CD4-positive, alpha-beta memory T cell (primary cell): ENCODE measurements at regions not wholly inside any gene's neighbourhood (a gene's known extent, or its start where the extent isn't known, plus 50 kb on each side); places are given as distances from the start of the nearest gene placed in this dataset.

ENCODE experiments used
- CTCF ChIA-PET: fragments of 350-600 bp; sonication (Branson Sonifier 250); formaldehyde crosslinking; loops from one replicate; lab custom pipeline; 2021; ENCODE audit warnings: inconsistent platforms; ENCODE audit not compliant: partially characterized antibody; lab: Charles Lee
- POLR2A ChIA-PET: fragments of 350-600 bp; sonication (Branson Sonifier 250); formaldehyde crosslinking; loops from one replicate; lab custom pipeline; 2021; ENCODE audit not compliant: partially characterized antibody; lab: Charles Lee
- DNase-seq, 5 donors: peaks; one replicate each; pipeline versions ENCODE4 v3.0.0 to v3.0.0-alpha.2; 2020 to 2022; ENCODE audit warnings: mixed read lengths in 1 of 5
- H3K27ac ChIP-seq: one replicate; pipeline ENCODE4 v1.7.0; 2013; ENCODE audit warnings: low read depth, low read length
- H3K27me3 ChIP-seq: 2 replicates; pipeline ENCODE4 v1.7.0; 2013; ENCODE audit warnings: mild to moderate bottlenecking, low read length, moderate library complexity; ENCODE audit not compliant: insufficient read depth
- H3K36me3 ChIP-seq: 2 replicates; pipeline ENCODE4 v1.7.0; 2013; ENCODE audit warnings: mild to moderate bottlenecking, low read length, moderate library complexity; ENCODE audit not compliant: insufficient read depth
- H3K4me1 ChIP-seq: 2 replicates; pipeline ENCODE4 v1.7.0; 2013; ENCODE audit warnings: mild to moderate bottlenecking, low read length, moderate library complexity; ENCODE audit not compliant: insufficient read depth
- H3K4me3 ChIP-seq, 2 donors: one replicate each; pipeline ENCODE4 v1.7.0; 2013; ENCODE audit warnings: low read length in 2 of 2, mild to moderate bottlenecking in 1 of 2
- H3K9me3 ChIP-seq, 2 donors: one replicate each; pipeline ENCODE4 v1.7.0; 2013; ENCODE audit warnings: low read length in 2 of 2, control low read depth in 1 of 2; ENCODE audit not compliant: control insufficient read depth in 1 of 2
- H3K27ac Mint-ChIP-seq, 7 donors: one replicate each; pipeline ENCODE4 v1.8.0; 2020 to 2021; ENCODE audit warnings: mixed read lengths in 7 of 7, mild to moderate bottlenecking in 6 of 7, inconsistent platforms in 3 of 7, moderate library complexity in 3 of 7
- H3K27me3 Mint-ChIP-seq, 2 donors: one replicate each; pipeline ENCODE4 v1.8.0; 2020 to 2021; ENCODE audit warnings: mixed read lengths in 2 of 2
- H3K36me3 Mint-ChIP-seq, 2 donors: one replicate each; pipeline ENCODE4 v1.8.0; 2020 to 2021; ENCODE audit warnings: mixed read lengths in 2 of 2, inconsistent platforms in 1 of 2, mild to moderate bottlenecking in 1 of 2
- H3K4me1 Mint-ChIP-seq, 4 donors: one replicate each; pipeline ENCODE4 v1.8.0; 2020 to 2021; ENCODE audit warnings: mixed read lengths in 4 of 4, mild to moderate bottlenecking in 1 of 4
- H3K4me3 Mint-ChIP-seq, 8 donors: one replicate each; pipeline ENCODE4 v1.8.0; 2020 to 2021; ENCODE audit warnings: mixed read lengths in 8 of 8, mild to moderate bottlenecking in 7 of 8, moderate library complexity in 6 of 8, inconsistent platforms in 3 of 8
- H3K9me3 Mint-ChIP-seq, 8 donors: one replicate each; pipeline ENCODE4 v1.8.0; 2020 to 2021; ENCODE audit warnings: mixed read lengths in 8 of 8, mild to moderate bottlenecking in 5 of 8, inconsistent platforms in 3 of 8, moderate library complexity in 1 of 8
- intact Hi-C: fragments of 100-400 bp; cut with micrococcal nuclease; formaldehyde crosslinking; loops from one replicate; pipeline ENCODE4 v1.15.1; 2023

- Mint-ChIP-seq H3K27ac (no peak overlapping the region), H3K4me3 (no peak overlapping the region), H3K9me3 (peaks cover 0 to 19% (median 12%) of the 10 kb centered on the region in 8 donors), H3K4me1 (no peaks in the 10 kb centered on the region), H3K27me3 (no peaks in the 10 kb centered on the region), H3K36me3 (peaks cover 0 to 2% of the 10 kb centered on the region in 2 donors)
- Histone ChIP-seq H3K36me3 (no peaks in the 10 kb centered on the region), H3K9me3 (no peaks in the 10 kb centered on the region), H3K4me3 (no peak overlapping the region), H3K27me3 (no peaks in the 10 kb centered on the region), H3K27ac (no peak overlapping the region), H3K4me1 (no peaks in the 10 kb centered on the region)
- intact Hi-C loops, result no loop called here
- CTCF ChIA-PET, result no interaction called here
- DNase-seq, result no peak
- POLR2A ChIA-PET, result no interaction called here
Measured at GRCh38 chr15:81914333-81914732, 131.5 kb downstream of the MEX3B start.

- Mint-ChIP-seq H3K27ac (no peak overlapping the region), H3K36me3 (no peaks in the 10 kb centered on the region), H3K27me3 (peaks cover 3 to 4% of the 10 kb centered on the region in 2 donors), H3K9me3 (no peaks in the 10 kb centered on the region), H3K4me1 (no peaks in the 10 kb centered on the region), H3K4me3 (no peak overlapping the region)
- H3K36me3 ChIP-seq, result no peaks in the 10 kb centered on the region
- no peaks in the 10 kb centered on the region for H3K27me3 ChIP-seq
- no peaks in the 10 kb centered on the region for H3K4me1 ChIP-seq
- POLR2A ChIA-PET, result no interaction called here
- intact Hi-C loops, result no loop called here
- CTCF ChIA-PET, result no interaction called here
- H3K9me3 ChIP-seq, result no peaks in the 10 kb centered on the region
- H3K27ac ChIP-seq, result no peak overlapping the region
- H3K4me3 ChIP-seq, result no peak overlapping the region
- no peak for DNase-seq
Measured at GRCh38 chr15:81911022-81911971, 134.5 kb downstream of the MEX3B start.

- POLR2A ChIA-PET, result no interaction called here
- Mint-ChIP-seq H3K36me3 (no peaks in the 10 kb centered on the region), H3K27ac (no peak overlapping the region), H3K4me3 (no peak overlapping the region), H3K27me3 (peaks cover 4 to 7% of the 10 kb centered on the region in 2 donors), H3K9me3 (peaks cover 0 to 3% (median 0%) of the 10 kb centered on the region in 8 donors), H3K4me1 (no peaks in the 10 kb centered on the region)
- DNase-seq, result no peak
- H3K4me1 ChIP-seq, result no peaks in the 10 kb centered on the region
- no peak overlapping the region for H3K27ac ChIP-seq
- intact Hi-C loops, result no loop called here
- no peaks in the 10 kb centered on the region for H3K9me3 ChIP-seq
- no peaks in the 10 kb centered on the region for H3K27me3 ChIP-seq
- no peak overlapping the region for H3K4me3 ChIP-seq
- no peaks in the 10 kb centered on the region for H3K36me3 ChIP-seq
- CTCF ChIA-PET, result no interaction called here
Measured at GRCh38 chr15:81910355-81911021, 135.3 kb downstream of the MEX3B start.

GRCh38 chr15:81909011-81909358, 136.8 kb downstream of the MEX3B start:
- Histone ChIP-seq H3K27ac (no peak overlapping the region), H3K4me3 (no peak overlapping the region), H3K9me3 (no peaks in the 10 kb centered on the region), H3K4me1 (no peaks in the 10 kb centered on the region), H3K27me3 (no peaks in the 10 kb centered on the region), H3K36me3 (no peaks in the 10 kb centered on the region)
- Mint-ChIP-seq H3K36me3 (no peaks in the 10 kb centered on the region), H3K9me3 (peaks cover 0 to 3% (median 0%) of the 10 kb centered on the region in 8 donors), H3K4me3 (no peak overlapping the region), H3K27me3 (peaks cover 4 to 7% of the 10 kb centered on the region in 2 donors), H3K4me1 (no peaks in the 10 kb centered on the region), H3K27ac (no peak overlapping the region)
- DNase-seq, result no peak
- ChIA-PET POLR2A (no interaction called here), CTCF (no interaction called here)
- intact Hi-C loops, result no loop called here

GRCh38 chr15:81908111-81908510, 137.7 kb downstream of the MEX3B start:
- ChIA-PET CTCF (no interaction called here), POLR2A (no interaction called here)

GRCh38 chr15:81907521-81907920, 138.3 kb downstream of the MEX3B start:
- Mint-ChIP-seq H3K27me3 (peaks cover 6 to 7% of the 10 kb centered on the region in 2 donors), H3K4me3 (no peak overlapping the region), H3K4me1 (no peaks in the 10 kb centered on the region), H3K36me3 (no peaks in the 10 kb centered on the region), H3K27ac (no peak overlapping the region), H3K9me3 (peaks cover 0 to 3% (median 0%) of the 10 kb centered on the region in 8 donors)
- Histone ChIP-seq H3K9me3 (no peaks in the 10 kb centered on the region), H3K36me3 (no peaks in the 10 kb centered on the region), H3K27ac (no peak overlapping the region), H3K27me3 (no peaks in the 10 kb centered on the region), H3K4me3 (no peak overlapping the region), H3K4me1 (no peaks in the 10 kb centered on the region)
- intact Hi-C loops, result no loop called here
- POLR2A ChIA-PET, result no interaction called here
- CTCF ChIA-PET, result no interaction called here
- DNase-seq, result no peak

More at GRCh38 chr15:81908111-81908510, 137.7 kb downstream of the MEX3B start:
- DNase-seq, result no peak
- H3K9me3 Mint-ChIP-seq, result peaks cover 0 to 3% (median 0%) of the 10 kb centered on the region in 8 donors
- H3K27ac Mint-ChIP-seq, result no peak overlapping the region
- no peak overlapping the region for H3K4me3 Mint-ChIP-seq
- Histone ChIP-seq H3K36me3 (no peaks in the 10 kb centered on the region), H3K4me1 (no peaks in the 10 kb centered on the region), H3K27me3 (no peaks in the 10 kb centered on the region), H3K4me3 (no peak overlapping the region), H3K9me3 (no peaks in the 10 kb centered on the region), H3K27ac (no peak overlapping the region)
- H3K27me3 Mint-ChIP-seq, result peaks cover 6 to 7% of the 10 kb centered on the region in 2 donors
- H3K4me1 Mint-ChIP-seq, result no peaks in the 10 kb centered on the region
- H3K36me3 Mint-ChIP-seq, result no peaks in the 10 kb centered on the region
- intact Hi-C loops, result no loop called here

GRCh38 chr15:81905889-81906288, 139.9 kb downstream of the MEX3B start:
- DNase-seq, result no peak
- H3K4me1 Mint-ChIP-seq, result no peaks in the 10 kb centered on the region
- H3K27ac ChIP-seq, result no peak overlapping the region
- no peaks in the 10 kb centered on the region for H3K36me3 Mint-ChIP-seq
- intact Hi-C loops, result no loop called here
- H3K9me3 ChIP-seq, result no peaks in the 10 kb centered on the region
- H3K27me3 ChIP-seq, result no peaks in the 10 kb centered on the region
- ChIA-PET CTCF (no interaction called here), POLR2A (no interaction called here)
- no peak overlapping the region for H3K27ac Mint-ChIP-seq
- no peaks in the 10 kb centered on the region for H3K4me1 ChIP-seq
- no peak overlapping the region for H3K4me3 ChIP-seq
- H3K9me3 Mint-ChIP-seq, result peaks cover 0 to 3% (median 0%) of the 10 kb centered on the region in 8 donors
- H3K27me3 Mint-ChIP-seq, result peaks cover 6 to 7% of the 10 kb centered on the region in 2 donors
- H3K4me3 Mint-ChIP-seq, result no peak overlapping the region
- no peaks in the 10 kb centered on the region for H3K36me3 ChIP-seq
